ENCODE measurements at regions not wholly inside any gene's neighbourhood (a gene's known extent, or its start where the extent isn't known, plus 50 kb on each side); places are given as distances from the start of the nearest gene placed in this dataset.

DNA sequence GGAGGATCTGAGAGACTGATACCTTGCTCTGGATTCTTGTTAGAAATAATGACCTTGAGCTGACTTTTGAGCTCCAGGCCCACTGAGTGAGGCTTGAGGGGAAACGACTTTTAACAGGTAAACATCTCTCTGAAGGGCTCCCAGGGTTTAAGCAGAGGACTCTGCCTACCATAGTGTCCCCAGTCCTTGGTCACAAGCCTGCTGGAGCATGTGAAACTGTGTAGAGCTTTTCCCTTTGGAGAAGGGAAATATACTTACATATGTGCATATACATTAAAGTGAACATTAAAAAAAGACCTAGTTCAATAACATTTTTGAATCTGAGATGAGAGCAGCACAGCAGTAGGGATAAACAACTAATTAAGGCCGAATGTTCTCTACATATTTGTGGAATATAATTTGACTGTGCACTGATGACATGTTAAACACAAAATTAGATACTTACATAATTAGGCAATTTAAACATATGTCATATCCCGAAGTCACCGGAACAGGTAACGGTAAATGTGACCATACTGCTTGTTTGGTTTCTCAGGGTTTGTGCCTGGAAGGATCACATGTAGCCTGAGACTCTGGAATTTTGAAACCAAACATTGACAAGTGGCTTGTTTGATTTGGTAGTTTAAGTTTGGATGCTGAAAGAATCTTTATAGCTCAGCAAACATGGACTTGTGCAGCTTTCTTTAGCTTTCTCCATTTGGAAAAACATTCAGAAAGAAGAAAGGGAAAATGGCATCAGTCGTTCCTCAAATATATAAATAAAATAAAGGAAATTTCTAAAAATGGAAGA is 266.1 kb upstream of the C2CD4B start:
- POLR2A ChIA-PET = interaction anchor here (0.6 kb wide), 1 partner anchor 169 kb away, joined by 5 read pairs; no protein-coding TSS in a partner anchor
- no peak overlapping the region for H3K27ac ChIP-seq (ENCODE audit: low read depth, low read length)

DNA sequence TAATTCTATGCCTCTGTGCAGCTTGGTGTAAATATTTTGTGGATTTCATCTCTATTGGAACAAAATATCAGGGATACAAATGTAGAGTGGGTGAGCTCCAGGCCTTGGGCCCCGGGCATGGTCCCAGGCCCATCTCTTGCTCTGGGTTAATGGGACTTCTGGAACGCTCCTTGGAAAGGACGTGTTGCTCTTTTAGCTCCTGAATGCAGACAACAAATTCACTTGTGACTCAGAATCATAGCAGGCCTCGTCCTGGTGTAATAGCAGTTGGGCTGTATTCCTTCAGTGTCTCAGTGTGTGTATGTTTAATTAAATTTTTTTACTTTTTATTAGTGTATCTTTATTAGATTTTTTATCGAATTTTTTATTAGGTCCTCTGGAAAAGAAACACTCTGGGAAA is 266.7 kb upstream of the C2CD4B start:
- TF ChIP-seq, protein P1, sequence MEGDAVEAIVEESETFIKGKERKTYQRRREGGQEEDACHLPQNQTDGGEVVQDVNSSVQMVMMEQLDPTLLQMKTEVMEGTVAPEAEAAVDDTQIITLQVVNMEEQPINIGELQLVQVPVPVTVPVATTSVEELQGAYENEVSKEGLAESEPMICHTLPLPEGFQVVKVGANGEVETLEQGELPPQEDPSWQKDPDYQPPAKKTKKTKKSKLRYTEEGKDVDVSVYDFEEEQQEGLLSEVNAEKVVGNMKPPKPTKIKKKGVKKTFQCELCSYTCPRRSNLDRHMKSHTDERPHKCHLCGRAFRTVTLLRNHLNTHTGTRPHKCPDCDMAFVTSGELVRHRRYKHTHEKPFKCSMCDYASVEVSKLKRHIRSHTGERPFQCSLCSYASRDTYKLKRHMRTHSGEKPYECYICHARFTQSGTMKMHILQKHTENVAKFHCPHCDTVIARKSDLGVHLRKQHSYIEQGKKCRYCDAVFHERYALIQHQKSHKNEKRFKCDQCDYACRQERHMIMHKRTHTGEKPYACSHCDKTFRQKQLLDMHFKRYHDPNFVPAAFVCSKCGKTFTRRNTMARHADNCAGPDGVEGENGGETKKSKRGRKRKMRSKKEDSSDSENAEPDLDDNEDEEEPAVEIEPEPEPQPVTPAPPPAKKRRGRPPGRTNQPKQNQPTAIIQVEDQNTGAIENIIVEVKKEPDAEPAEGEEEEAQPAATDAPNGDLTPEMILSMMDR (IDR thresholded peaks at IDR 0.05; ENCODE audit: low read depth, low read length) = no peak
- DNase-seq (ENCODE audit: low read depth, low spot score) = no peak
- no peak overlapping the region for H3K27ac ChIP-seq (ENCODE audit: low read depth, low read length)
- no peaks in the 10 kb centered on the region for H3K27me3 ChIP-seq (ENCODE audit: control insufficient read depth, insufficient read depth, low read length)
- no peaks in the 10 kb centered on the region for H3K9me3 ChIP-seq (ENCODE audit: control insufficient read depth, insufficient read depth, low read length)
- ChIA-PET POLR2A (no interaction called here), CTCF (interaction anchor here (1.6 kb wide), 1 partner anchor 311 kb away, joined by 4 read pairs; no protein-coding TSS in a partner anchor)
- no peak overlapping the region for H3K4me3 ChIP-seq (ENCODE audit: low read depth, low read length)

More for the DNA sequence above, 266.1 kb upstream of the C2CD4B start:
- no peaks in the 10 kb centered on the region for H3K9me3 ChIP-seq (ENCODE audit: control insufficient read depth, insufficient read depth, low read length)
- DNase-seq (ENCODE audit: low read depth, low spot score) = no peak
- CTCF ChIA-PET = interaction anchor here (0.7 to 1.6 kb wide), 2 partner anchors 304 to 311 kb away, joined by 4 to 7 read pairs; no protein-coding TSS in a partner anchor
- TF ChIP-seq, protein P1 (IDR thresholded peaks at IDR 0.05; ENCODE audit: low read depth, low read length) = no peak
- H3K27me3 ChIP-seq (ENCODE audit: control insufficient read depth, insufficient read depth, low read length) = no peaks in the 10 kb centered on the region
- H3K4me3 ChIP-seq (ENCODE audit: low read depth, low read length) = no peak overlapping the region

DNA sequence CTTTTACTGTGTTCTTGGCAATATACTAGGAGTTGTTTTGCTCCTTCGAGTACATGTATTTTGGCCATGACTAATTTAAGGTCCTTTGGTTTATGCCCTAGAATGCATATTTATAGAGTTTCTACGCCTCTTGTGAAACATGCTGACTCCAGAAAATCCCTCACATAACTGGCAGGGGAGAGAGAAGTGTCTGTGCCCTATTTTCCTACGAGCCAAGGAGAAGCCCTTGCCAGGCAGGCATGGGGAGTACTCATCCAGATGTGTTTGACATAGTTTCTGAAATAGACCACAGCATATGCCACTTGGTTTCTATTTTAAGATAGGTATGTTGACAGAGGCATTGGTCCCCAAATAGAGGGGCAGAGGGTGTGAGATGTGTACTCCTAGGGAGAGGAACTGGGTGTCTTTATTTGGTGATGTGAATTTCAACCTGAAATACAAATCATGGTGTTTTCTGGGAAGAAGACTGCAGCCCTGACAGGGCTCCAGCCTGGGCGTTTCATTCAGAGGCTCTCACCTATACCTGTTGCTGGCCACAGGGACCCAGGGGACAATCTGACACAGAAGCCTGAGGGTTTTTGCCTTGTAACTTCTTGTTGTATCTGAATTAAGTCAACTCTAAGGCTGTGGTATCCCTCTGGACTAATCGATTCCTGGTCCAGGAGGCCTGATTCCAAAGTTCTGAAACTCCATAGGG is 267.8 kb upstream of the C2CD4B start:
- DNase-seq (ENCODE audit: low read depth, low spot score) = no peak
- POLR2A ChIA-PET = no interaction called here
- H3K27me3 ChIP-seq (ENCODE audit: control insufficient read depth, insufficient read depth, low read length) = no peaks in the 10 kb centered on the region
- no peak overlapping the region for H3K4me3 ChIP-seq (ENCODE audit: low read depth, low read length)
- CTCF ChIA-PET = no interaction called here
- TF ChIP-seq, protein P1 (IDR thresholded peaks at IDR 0.05; ENCODE audit: low read depth, low read length) = no peak
- no peak overlapping the region for H3K27ac ChIP-seq (ENCODE audit: low read depth, low read length)
- H3K9me3 ChIP-seq (ENCODE audit: control insufficient read depth, insufficient read depth, low read length) = no peaks in the 10 kb centered on the region

DNA sequence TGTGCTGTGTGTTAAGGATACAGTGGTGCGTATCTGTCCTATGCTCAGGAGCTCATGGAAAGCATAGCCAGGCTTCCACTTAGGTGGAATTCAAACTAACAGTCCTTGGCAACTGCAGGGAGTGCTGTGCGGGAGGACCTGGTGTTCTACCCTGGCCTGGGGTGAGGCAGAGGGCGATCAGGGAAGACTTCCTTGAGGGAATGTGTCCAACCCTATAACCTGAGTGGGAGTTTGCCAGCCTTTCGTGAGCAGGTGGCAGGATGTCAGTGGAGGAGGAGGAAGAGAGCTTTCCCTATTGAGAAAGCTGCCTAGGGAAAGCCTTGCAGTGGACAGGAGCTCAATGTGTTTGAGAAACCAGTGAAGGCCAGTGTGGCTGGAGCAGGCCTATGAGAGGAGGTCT is 271.1 kb upstream of the C2CD4B start:
- CTCF ChIA-PET = interaction anchor here (0.5 kb wide), 1 partner anchor 185 kb away, joined by 3 read pairs; no protein-coding TSS in a partner anchor

More for the DNA sequence above, 271.1 kb upstream of the C2CD4B start:
- no peak for DNase-seq (ENCODE audit: low read depth, low spot score)
- TF ChIP-seq, protein P1 (IDR thresholded peaks at IDR 0.05; ENCODE audit: low read depth, low read length) = no peak
- no peaks in the 10 kb centered on the region for H3K9me3 ChIP-seq (ENCODE audit: control insufficient read depth, insufficient read depth, low read length)
- POLR2A ChIA-PET = no interaction called here
- H3K27ac ChIP-seq (ENCODE audit: low read depth, low read length) = no peak overlapping the region
- H3K27me3 ChIP-seq (ENCODE audit: control insufficient read depth, insufficient read depth, low read length) = no peaks in the 10 kb centered on the region
- no peak overlapping the region for H3K4me3 ChIP-seq (ENCODE audit: low read depth, low read length)

Data from AG04450 (cell line).